Sigmoid colon (tissue), 4 donors: ENCODE measurements at regions not wholly inside any gene's neighbourhood (a gene's known extent, or its start where the extent isn't known, plus 50 kb on each side); places are given as distances from the start of the nearest gene placed in this dataset.

Experiments
- CTCF ChIP-seq, 4 experiments: fragments of 450-650 bp in 3 of 4; fragments of 200-600 bp in 1 of 4; IDR thresholded peaks; one replicate each; pipeline ENCODE4 v1.5.1; 2016 to 2019; ENCODE audit warnings: antibody characterized with exemption in 4 of 4, mild to moderate bottlenecking in 3 of 4, moderate library complexity in 2 of 4
- EP300 ChIP-seq, 4 donors: sonication (generic); formaldehyde crosslinking; IDR thresholded peaks; one replicate each; pipeline ENCODE4 v1.6.1; 2017; ENCODE audit warnings: antibody characterized with exemption in 4 of 4

- TF ChIP-seq EP300 (IDR thresholded peaks at IDR 0.05) (no peak), CTCF (IDR thresholded peaks at IDR 0.05) (no peak)
These were observed 64.9 kb upstream of the SPRED1 start for GRCh38 chr15:38187630-38188313.
